Epithelial cell of proximal tubule (primary cell): ENCODE measurements at regions not wholly inside any gene's neighbourhood (a gene's known extent, or its start where the extent isn't known, plus 50 kb on each side); places are given as distances from the start of the nearest gene placed in this dataset.
"Not testable (repeated sequence)": the region's sequence is repeated elsewhere in the genome, so short reads cannot be mapped to it uniquely, and the experiment has no call there.

Experiments used
- DNase-seq: peaks from one replicate; pipeline ENCODE4 v3.0.0-alpha.2; 2011; ENCODE audit warnings: low read depth
- H3K4me3 ChIP-seq: 2 replicates; pipeline ENCODE4 v1.5.1; 2011; ENCODE audit warnings: low read depth, mild to moderate bottlenecking, low read length
- CTCF ChIP-seq: conservative IDR thresholded peaks from 2 replicates; pipeline ENCODE4 v1.5.1; 2012; ENCODE audit warnings: low read depth, mild to moderate bottlenecking, low read length

GRCh38 chr4:132792310-132792709, 356.8 kb upstream of the PCDH10 start:
- no peak for TF ChIP-seq CTCF
- no peak for DNase-seq
- no peak overlapping the region for H3K4me3 ChIP-seq

GRCh38 chr4:132797856-132798255, 351.2 kb upstream of the PCDH10 start:
- TF ChIP-seq CTCF, result no peak
- no peak overlapping the region for H3K4me3 ChIP-seq
- no peak for DNase-seq

- DNase-seq, result no peak
- no peak for TF ChIP-seq CTCF
- no peak overlapping the region for H3K4me3 ChIP-seq
Observed at GRCh38 chr4:132809298-132810032, 339.6 kb upstream of the PCDH10 start.

GRCh38 chr4:132813061-132813460, 336.0 kb upstream of the PCDH10 start:
- DNase-seq, H3K4me3 ChIP-seq: not testable (repeated sequence)

- no peak for DNase-seq
- TF ChIP-seq CTCF, result no peak
- H3K4me3 ChIP-seq, result no peak overlapping the region
Observed at GRCh38 chr4:132818091-132818490, 331.0 kb upstream of the PCDH10 start.

- TF ChIP-seq CTCF, result no peak
- H3K4me3 ChIP-seq, result no peak overlapping the region
- no peak for DNase-seq
Observed at GRCh38 chr4:132823419-132823818, 325.7 kb upstream of the PCDH10 start.

- no peak overlapping the region for H3K4me3 ChIP-seq
- DNase-seq, result no peak
- no peak for TF ChIP-seq CTCF
Observed at GRCh38 chr4:132824761-132825160, 324.3 kb upstream of the PCDH10 start.

GRCh38 chr4:132827522-132827921, 321.6 kb upstream of the PCDH10 start:
- no peak overlapping the region for H3K4me3 ChIP-seq
- no peak for TF ChIP-seq CTCF
- no peak for DNase-seq
